Activated naive CD4-positive, alpha-beta T cell treated with anti-CD3 and anti-CD28 coated beads, Interleukin-2, amount 10 ng/mL, durations not matched to agents 7 days and 5 days (primary cell): ENCODE measurements at regions not wholly inside any gene's neighbourhood (a gene's known extent, or its start where the extent isn't known, plus 50 kb on each side); places are given as distances from the start of the nearest gene placed in this dataset.
"Not testable (repeated sequence)": the region's sequence is repeated elsewhere in the genome, so short reads cannot be mapped to it uniquely, and the experiment has no call there.

Experiments used
- CTCF ChIA-PET: fragments of 350-600 bp; sonication (Branson Sonifier 250); formaldehyde crosslinking; loops from one replicate; lab custom pipeline; 2021; ENCODE audit warnings: antibody characterized with exemption; lab: Charles Lee
- DNase-seq: peaks from one replicate; pipeline ENCODE4 v3.0.0-alpha.2; 2020
- H3K27ac Mint-ChIP-seq: one replicate; pipeline ENCODE4 v1.8.0; 2021; ENCODE audit warnings: mild to moderate bottlenecking, moderate library complexity, mixed read lengths
- H3K27me3 Mint-ChIP-seq: one replicate; pipeline ENCODE4 v1.8.0; 2021; ENCODE audit warnings: mild to moderate bottlenecking, mixed read lengths
- H3K36me3 Mint-ChIP-seq: one replicate; pipeline ENCODE4 v1.8.0; 2021; ENCODE audit warnings: mixed read lengths
- H3K4me1 Mint-ChIP-seq: one replicate; pipeline ENCODE4 v1.8.0; 2021; ENCODE audit warnings: mixed read lengths
- H3K4me3 Mint-ChIP-seq: one replicate; pipeline ENCODE4 v1.8.0; 2021; ENCODE audit warnings: mild to moderate bottlenecking, moderate library complexity, mixed read lengths
- H3K9me3 Mint-ChIP-seq: one replicate; pipeline ENCODE4 v1.8.0; 2021; ENCODE audit warnings: mixed read lengths

- no peak overlapping the region for H3K4me3 Mint-ChIP-seq
- H3K9me3 Mint-ChIP-seq: peaks cover 11% of the 10 kb centered on the region
- DNase-seq: no peak
- no peaks in the 10 kb centered on the region for H3K36me3 Mint-ChIP-seq
- H3K4me1 Mint-ChIP-seq: no peaks in the 10 kb centered on the region
- CTCF ChIA-PET: no interaction called here
- no peaks in the 10 kb centered on the region for H3K27me3 Mint-ChIP-seq
- no peak overlapping the region for H3K27ac Mint-ChIP-seq
Observed at GRCh38 chr5:44150075-44150723, 239.0 kb downstream of the FGF10 start.

GRCh38 chr5:44117947-44118346, 271.3 kb downstream of the FGF10 start:
- H3K27ac Mint-ChIP-seq, H3K27me3 Mint-ChIP-seq, H3K36me3 Mint-ChIP-seq, DNase-seq, CTCF ChIA-PET, H3K4me1 Mint-ChIP-seq, H3K4me3 Mint-ChIP-seq: not testable (repeated sequence)
- H3K9me3 Mint-ChIP-seq: peaks cover 14% of the 10 kb centered on the region

- DNase-seq, H3K36me3 Mint-ChIP-seq, H3K4me3 Mint-ChIP-seq, H3K27me3 Mint-ChIP-seq, H3K4me1 Mint-ChIP-seq, CTCF ChIA-PET, H3K27ac Mint-ChIP-seq: not testable (repeated sequence)
- H3K9me3 Mint-ChIP-seq: peaks cover 29% of the 10 kb centered on the region
Observed at GRCh38 chr5:44108232-44108631, 281.0 kb downstream of the FGF10 start.

GRCh38 chr5:44099643-44100042, 289.6 kb downstream of the FGF10 start:
- Mint-ChIP-seq H3K27me3 (no peaks in the 10 kb centered on the region), H3K36me3 (no peaks in the 10 kb centered on the region), H3K9me3 (peaks cover 2% of the 10 kb centered on the region)

GRCh38 chr5:44089424-44090144, 299.6 kb downstream of the FGF10 start:
- H3K27me3 Mint-ChIP-seq: no peaks in the 10 kb centered on the region
- no peaks in the 10 kb centered on the region for H3K4me1 Mint-ChIP-seq
- peaks cover 1% of the 10 kb centered on the region for H3K9me3 Mint-ChIP-seq
- H3K27ac Mint-ChIP-seq: no peak overlapping the region
- DNase-seq: no peak
- CTCF ChIA-PET: no interaction called here
- H3K36me3 Mint-ChIP-seq: no peaks in the 10 kb centered on the region
- H3K4me3 Mint-ChIP-seq: no peak overlapping the region

More at GRCh38 chr5:44099643-44100042, 289.6 kb downstream of the FGF10 start:
- H3K4me1 Mint-ChIP-seq: no peaks in the 10 kb centered on the region
- DNase-seq: no peak
- no peak overlapping the region for H3K4me3 Mint-ChIP-seq
- no peak overlapping the region for H3K27ac Mint-ChIP-seq
- CTCF ChIA-PET: no interaction called here

GRCh38 chr5:44085083-44085482, 304.1 kb downstream of the FGF10 start:
- peaks cover 7% of the 10 kb centered on the region for H3K9me3 Mint-ChIP-seq
- no peaks in the 10 kb centered on the region for H3K4me1 Mint-ChIP-seq
- DNase-seq: no peak
- H3K36me3 Mint-ChIP-seq: no peaks in the 10 kb centered on the region
- CTCF ChIA-PET: no interaction called here
- H3K27me3 Mint-ChIP-seq: no peaks in the 10 kb centered on the region
- no peak overlapping the region for H3K4me3 Mint-ChIP-seq
- H3K27ac Mint-ChIP-seq: no peak overlapping the region

- H3K4me3 Mint-ChIP-seq, H3K4me1 Mint-ChIP-seq, CTCF ChIA-PET, H3K9me3 Mint-ChIP-seq, H3K27ac Mint-ChIP-seq, H3K27me3 Mint-ChIP-seq, H3K36me3 Mint-ChIP-seq, DNase-seq: not testable (repeated sequence)
Observed at GRCh38 chr5:44074547-44074946, 314.7 kb downstream of the FGF10 start.

GRCh38 chr5:44051591-44051990, 337.6 kb downstream of the FGF10 start:
- no peaks in the 10 kb centered on the region for H3K27me3 Mint-ChIP-seq
- CTCF ChIA-PET: no interaction called here
- no peaks in the 10 kb centered on the region for H3K36me3 Mint-ChIP-seq
- peaks cover 7% of the 10 kb centered on the region for H3K9me3 Mint-ChIP-seq
- H3K27ac Mint-ChIP-seq: no peak overlapping the region
- no peaks in the 10 kb centered on the region for H3K4me1 Mint-ChIP-seq
- DNase-seq: no peak
- H3K4me3 Mint-ChIP-seq: no peak overlapping the region

GRCh38 chr5:44048276-44048984, 340.8 kb downstream of the FGF10 start:
- H3K36me3 Mint-ChIP-seq: no peaks in the 10 kb centered on the region
- H3K9me3 Mint-ChIP-seq: peaks cover 5% of the 10 kb centered on the region
- CTCF ChIA-PET: no interaction called here
- no peaks in the 10 kb centered on the region for H3K4me1 Mint-ChIP-seq
- H3K4me3 Mint-ChIP-seq: no peak overlapping the region
- H3K27me3 Mint-ChIP-seq: no peaks in the 10 kb centered on the region
- no peak for DNase-seq
- H3K27ac Mint-ChIP-seq: no peak overlapping the region

- Mint-ChIP-seq H3K36me3 (no peaks in the 10 kb centered on the region), H3K4me3 (no peak overlapping the region), H3K27me3 (no peaks in the 10 kb centered on the region), H3K9me3 (peaks cover 5% of the 10 kb centered on the region), H3K4me1 (no peaks in the 10 kb centered on the region), H3K27ac (no peak overlapping the region)
- no peak for DNase-seq
- CTCF ChIA-PET: no interaction called here
Observed at GRCh38 chr5:44046619-44047364, 342.4 kb downstream of the FGF10 start.

GRCh38 chr5:44044549-44044948, 344.7 kb downstream of the FGF10 start:
- H3K27me3 Mint-ChIP-seq, H3K27ac Mint-ChIP-seq, H3K4me3 Mint-ChIP-seq, DNase-seq, H3K9me3 Mint-ChIP-seq, CTCF ChIA-PET, H3K36me3 Mint-ChIP-seq, H3K4me1 Mint-ChIP-seq: not testable (repeated sequence)

GRCh38 chr5:44028226-44028625, 361.0 kb downstream of the FGF10 start:
- Mint-ChIP-seq H3K9me3 (no peaks in the 10 kb centered on the region), H3K4me1 (no peaks in the 10 kb centered on the region), H3K27ac (no peak overlapping the region), H3K27me3 (no peaks in the 10 kb centered on the region), H3K4me3 (no peak overlapping the region), H3K36me3 (no peaks in the 10 kb centered on the region)
- CTCF ChIA-PET: no interaction called here
- DNase-seq: no peak

- H3K27ac Mint-ChIP-seq: no peak overlapping the region
- H3K36me3 Mint-ChIP-seq: no peaks in the 10 kb centered on the region
- no peaks in the 10 kb centered on the region for H3K27me3 Mint-ChIP-seq
- CTCF ChIA-PET: no interaction called here
- H3K4me1 Mint-ChIP-seq: no peaks in the 10 kb centered on the region
- DNase-seq: no peak
- H3K9me3 Mint-ChIP-seq: no peaks in the 10 kb centered on the region
- H3K4me3 Mint-ChIP-seq: no peak overlapping the region
Observed at GRCh38 chr5:44022622-44023021, 366.6 kb downstream of the FGF10 start.

- Mint-ChIP-seq H3K36me3 (no peaks in the 10 kb centered on the region), H3K27me3 (no peaks in the 10 kb centered on the region), H3K4me1 (no peaks in the 10 kb centered on the region), H3K4me3 (no peak overlapping the region), H3K27ac (no peak overlapping the region), H3K9me3 (peaks cover 10% of the 10 kb centered on the region)
- no peak for DNase-seq
- CTCF ChIA-PET: no interaction called here
Observed at GRCh38 chr5:44011518-44011917, 377.7 kb downstream of the FGF10 start.
